Type B pancreatic cell (in vitro differentiated cells): ENCODE measurements at regions not wholly inside any gene's neighbourhood (a gene's known extent, or its start where the extent isn't known, plus 50 kb on each side); places are given as distances from the start of the nearest gene placed in this dataset.

ENCODE experiments used
- DNase-seq: peaks from one replicate; pipeline ENCODE4 v3.0.0; 2021; ENCODE audit warnings: mixed read lengths; ENCODE audit not compliant: unreplicated experiment; ENCODE audit errors: extremely low spot score
- H3K27ac Mint-ChIP-seq: 2 replicates; pipeline ENCODE4 v1.8.0; 2021; ENCODE audit warnings: mild to moderate bottlenecking, mixed read lengths
- H3K27me3 Mint-ChIP-seq: 2 replicates; pipeline ENCODE4 v1.8.0; 2021; ENCODE audit warnings: mixed read lengths
- H3K36me3 Mint-ChIP-seq: 2 replicates; pipeline ENCODE4 v1.8.0; 2021; ENCODE audit warnings: mixed read lengths
- H3K4me1 Mint-ChIP-seq: one replicate; pipeline ENCODE4 v1.8.0; 2021; ENCODE audit warnings: mixed read lengths; ENCODE audit not compliant: unreplicated experiment
- H3K4me3 Mint-ChIP-seq: 2 replicates; pipeline ENCODE4 v1.8.0; 2021; ENCODE audit warnings: mild to moderate bottlenecking, mixed read lengths
- H3K9me3 Mint-ChIP-seq: 2 replicates; pipeline ENCODE4 v1.8.0; 2021; ENCODE audit warnings: mixed read lengths
- CTCF ChIP-seq: fragments of 200-600 bp; sonication (generic); conservative IDR thresholded peaks from 2 replicates; pipeline ENCODE4 v1.5.0; 2021; ENCODE audit warnings: antibody characterized with exemption, mild to moderate bottlenecking

GRCh38 chr4:108227923-108228322 is 59.2 kb upstream of the LEF1 start:
- Mint-ChIP-seq H3K36me3 (no peaks in the 10 kb centered on the region), H3K27ac (no peak overlapping the region), H3K27me3 (peaks cover 8% of the 10 kb centered on the region), H3K4me3 (no peak overlapping the region), H3K9me3 (peaks cover 13% of the 10 kb centered on the region), H3K4me1 (peaks cover 5% of the 10 kb centered on the region)
- TF ChIP-seq CTCF: no peak
- no peak for DNase-seq

- H3K9me3 Mint-ChIP-seq: peaks cover 4% of the 10 kb centered on the region
- TF ChIP-seq CTCF: no peak
- H3K27ac Mint-ChIP-seq: no peak overlapping the region
- peaks cover 5% of the 10 kb centered on the region for H3K4me1 Mint-ChIP-seq
- H3K27me3 Mint-ChIP-seq: peaks cover 8% of the 10 kb centered on the region
- DNase-seq: no peak
- no peaks in the 10 kb centered on the region for H3K36me3 Mint-ChIP-seq
- H3K4me3 Mint-ChIP-seq: no peak overlapping the region
Observed at GRCh38 chr4:108224611-108225053, 55.9 kb upstream of the LEF1 start.

- Mint-ChIP-seq H3K4me3 (no peak overlapping the region), H3K9me3 (peaks cover 4% of the 10 kb centered on the region), H3K4me1 (peaks cover 5% of the 10 kb centered on the region), H3K36me3 (no peaks in the 10 kb centered on the region), H3K27me3 (peaks cover 11% of the 10 kb centered on the region), H3K27ac (no peak overlapping the region)
- TF ChIP-seq CTCF: no peak
- no peak for DNase-seq
Observed at GRCh38 chr4:108223313-108223712, 54.6 kb upstream of the LEF1 start.

- TF ChIP-seq CTCF: no peak
- Mint-ChIP-seq H3K27ac (no peak overlapping the region), H3K36me3 (no peaks in the 10 kb centered on the region), H3K27me3 (peaks cover 16% of the 10 kb centered on the region), H3K9me3 (peaks cover 4% of the 10 kb centered on the region), H3K4me3 (no peak overlapping the region), H3K4me1 (peaks cover 10% of the 10 kb centered on the region)
- no peak for DNase-seq
Observed at GRCh38 chr4:108219998-108220397, 51.3 kb upstream of the LEF1 start.
